Hepatocyte (in vitro differentiated cells): ENCODE measurements at regions not wholly inside any gene's neighbourhood (a gene's known extent, or its start where the extent isn't known, plus 50 kb on each side); places are given as distances from the start of the nearest gene placed in this dataset.
"Not testable (repeated sequence)": the region's sequence is repeated elsewhere in the genome, so short reads cannot be mapped to it uniquely, and the experiment has no call there.

Source experiments
- DNase-seq: peaks from one replicate; pipeline ENCODE4 v3.0.0-alpha.2; 2016; ENCODE audit warnings: low spot score
- H2AFZ ChIP-seq: fragments of 200-600 bp; sonication (generic); 2 replicates; pipeline ENCODE4 v1.6.0; 2016; ENCODE audit warnings: antibody characterized with exemption, mild to moderate bottlenecking
- H3K27ac ChIP-seq: fragments of 200-600 bp; sonication (generic); 2 replicates; pipeline ENCODE4 v1.5.1; 2016; ENCODE audit warnings: mild to moderate bottlenecking
- H3K27me3 ChIP-seq: fragments of 200-600 bp; sonication (generic); 2 replicates; pipeline ENCODE4 v1.6.1; 2016
- H3K36me3 ChIP-seq: fragments of 200-600 bp; sonication (generic); replicated peaks from 2 replicates; pipeline ENCODE4 v1.5.1; 2016; ENCODE audit warnings: low read depth; ENCODE audit not compliant: insufficient read depth
- H3K4me1 ChIP-seq: fragments of 200-600 bp; sonication (generic); 2 replicates; pipeline ENCODE4 v1.5.1; 2016; ENCODE audit warnings: mild to moderate bottlenecking, moderate library complexity; ENCODE audit not compliant: insufficient read depth
- H3K4me2 ChIP-seq: fragments of 200-600 bp; sonication (generic); 2 replicates; pipeline ENCODE4 v1.6.0; 2016
- H3K4me3 ChIP-seq: fragments of 200-600 bp; sonication (generic); 2 replicates; pipeline ENCODE4 v1.5.1; 2016; ENCODE audit warnings: mild to moderate bottlenecking
- H3K79me2 ChIP-seq: fragments of 200-600 bp; sonication (generic); 2 replicates; pipeline ENCODE4 v1.6.0; 2017; ENCODE audit warnings: mild to moderate bottlenecking
- H3K9me2 ChIP-seq: fragments of 200-600 bp; sonication (generic); replicated peaks from 2 replicates; pipeline ENCODE4 v1.6.0; 2017; ENCODE audit warnings: mild to moderate bottlenecking; ENCODE audit not compliant: insufficient read depth
- H3K9me3 ChIP-seq: fragments of 200-600 bp; sonication (generic); 2 replicates; pipeline ENCODE4 v1.5.1; 2016; ENCODE audit warnings: low read depth, mild to moderate bottlenecking
- H4K20me1 ChIP-seq: fragments of 200-600 bp; sonication (generic); 2 replicates; pipeline ENCODE4 v1.6.0; 2016; ENCODE audit warnings: mild to moderate bottlenecking; ENCODE audit not compliant: insufficient read depth, poor library complexity, severe bottlenecking
- CTCF ChIP-seq: fragments of 200-600 bp; sonication (generic); IDR thresholded peaks from 2 replicates; pipeline ENCODE4 v1.5.1; 2016; ENCODE audit warnings: antibody characterized with exemption, mild to moderate bottlenecking; ENCODE audit not compliant: poor library complexity
- EZH2 ChIP-seq: fragments of 200-600 bp; sonication (generic); IDR thresholded peaks from 2 replicates; pipeline ENCODE4 v1.6.1; 2016; ENCODE audit warnings: antibody characterized with exemption, mild to moderate bottlenecking, borderline replicate concordance
- EZH2phosphoT487 ChIP-seq: fragments of 200-600 bp; sonication (generic); IDR thresholded peaks from one replicate; pipeline ENCODE4 v1.6.1; 2018; ENCODE audit warnings: antibody characterized with exemption, mild to moderate bottlenecking, low read depth, moderate library complexity; ENCODE audit not compliant: unreplicated experiment, severe bottlenecking
- WGBS: methylation state at CpG from one replicate; pipeline ENCODE4 v1.1.6; 2016; ENCODE audit warnings: low lambda C conversion rate; ENCODE audit errors: missing lambda C conversion rate; 5-methylcytosine and 5-hydroxymethylcytosine counted together

GRCh38 chr6:62993951-62994350 lies 217.3 kb upstream of the FKBP1C start:
- no peaks in the 10 kb centered on the region for H3K36me3 ChIP-seq
- no peak for DNase-seq
- no peaks in the 10 kb centered on the region for H3K79me2 ChIP-seq
- H3K27me3 ChIP-seq, result no peaks in the 10 kb centered on the region
- H3K9me3 ChIP-seq, result no peaks in the 10 kb centered on the region
- no peak overlapping the region for H3K27ac ChIP-seq
- peaks cover 17% of the 10 kb centered on the region for H3K4me1 ChIP-seq
- no peaks in the 10 kb centered on the region for H3K9me2 ChIP-seq
- H3K4me2 ChIP-seq, result no peak overlapping the region
- H3K4me3 ChIP-seq, result no peak overlapping the region
- H4K20me1 ChIP-seq, result no peaks in the 10 kb centered on the region
- no peak for TF ChIP-seq EZH2
- no peak for TF ChIP-seq CTCF
- no peak for TF ChIP-seq EZH2phosphoT487
- no peak overlapping the region for H2AFZ ChIP-seq

- peak overlapping the region; percentile 6 for H2AFZ ChIP-seq
- WGBS, result 27% methylated on average over 2 of the region's 2 CpGs
Measured at GRCh38 chr6:62998022-62998421, 213.2 kb upstream of the FKBP1C start.

GRCh38 chr6:62999242-62999641 lies 212.0 kb upstream of the FKBP1C start:
- not testable (repeated sequence) for H3K9me3 ChIP-seq, H3K27me3 ChIP-seq, H4K20me1 ChIP-seq, H3K36me3 ChIP-seq, H3K4me2 ChIP-seq, DNase-seq, H2AFZ ChIP-seq, H3K79me2 ChIP-seq, H3K4me3 ChIP-seq, H3K9me2 ChIP-seq
- Histone ChIP-seq H3K27ac (peak overlapping the region; percentile 63), H3K4me1 (peaks cover 25% of the 10 kb centered on the region)
- WGBS, result 16% methylated on average over 3 of the region's 3 CpGs

More at GRCh38 chr6:62998022-62998421, 213.2 kb upstream of the FKBP1C start:
- Histone ChIP-seq H3K27ac (peak overlapping the region; percentile 63), H4K20me1 (no peaks in the 10 kb centered on the region), H3K27me3 (no peaks in the 10 kb centered on the region), H3K9me3 (no peaks in the 10 kb centered on the region), H3K4me2 (peak overlapping the region; percentile 47), H3K36me3 (no peaks in the 10 kb centered on the region), H3K4me1 (peaks cover 25% of the 10 kb centered on the region), H3K79me2 (no peaks in the 10 kb centered on the region), H3K4me3 (no peak overlapping the region), H3K9me2 (no peaks in the 10 kb centered on the region)
- TF ChIP-seq EZH2phosphoT487, result no peak
- TF ChIP-seq CTCF, result no peak
- TF ChIP-seq EZH2, result no peak
- DNase-seq, result no peak

GRCh38 chr6:62999796-63000195 lies 211.5 kb upstream of the FKBP1C start:
- H3K4me1 ChIP-seq, result peaks cover 25% of the 10 kb centered on the region
- WGBS, result 58% methylated on average over 1 of the region's 1 CpG
- no peaks in the 10 kb centered on the region for H3K9me2 ChIP-seq
- DNase-seq, result no peak
- H3K36me3 ChIP-seq, result no peaks in the 10 kb centered on the region
- no peak overlapping the region for H2AFZ ChIP-seq
- TF ChIP-seq EZH2, result no peak
- no peak for TF ChIP-seq EZH2phosphoT487
- TF ChIP-seq CTCF, result no peak
- no peaks in the 10 kb centered on the region for H3K27me3 ChIP-seq
- H3K4me3 ChIP-seq, result no peak overlapping the region
- H3K4me2 ChIP-seq, result no peak overlapping the region
- H4K20me1 ChIP-seq, result no peaks in the 10 kb centered on the region
- peak overlapping the region; percentile 63 for H3K27ac ChIP-seq
- H3K79me2 ChIP-seq, result no peaks in the 10 kb centered on the region
- H3K9me3 ChIP-seq, result no peaks in the 10 kb centered on the region

- H3K9me3 ChIP-seq, H3K36me3 ChIP-seq, H3K4me3 ChIP-seq, H3K4me2 ChIP-seq, H3K4me1 ChIP-seq, H3K27me3 ChIP-seq, H3K9me2 ChIP-seq, H4K20me1 ChIP-seq, DNase-seq, H2AFZ ChIP-seq, H3K79me2 ChIP-seq, H3K27ac ChIP-seq: not testable (repeated sequence)
- WGBS, result 94% methylated on average over 7 of the region's 7 CpGs
Measured at GRCh38 chr6:63006018-63006417, 205.3 kb upstream of the FKBP1C start.

GRCh38 chr6:63010962-63011361 lies 200.3 kb upstream of the FKBP1C start:
- not testable (repeated sequence) for H3K9me2 ChIP-seq, DNase-seq, H3K4me1 ChIP-seq, H3K79me2 ChIP-seq, H3K9me3 ChIP-seq, H3K4me2 ChIP-seq, H3K4me3 ChIP-seq, H3K36me3 ChIP-seq, H4K20me1 ChIP-seq, H3K27ac ChIP-seq, H3K27me3 ChIP-seq, H2AFZ ChIP-seq
- 57% methylated on average over 3 of the region's 3 CpGs for WGBS
